Thyroid gland (tissue), 4 donors: ENCODE measurements at regions not wholly inside any gene's neighbourhood (a gene's known extent, or its start where the extent isn't known, plus 50 kb on each side); places are given as distances from the start of the nearest gene placed in this dataset.
A peak's percentile ranks its signal among the peaks of the same experiment; 100 is the strongest.

Experiments
- DNase-seq, 2 donors: peaks; one replicate each; pipeline ENCODE4 v3.0.0-alpha.2; 2019
- H3K27ac ChIP-seq, 3 donors: fragments of 200-600 bp; sonication (generic); 1 replicate in 2 of 3; 2 replicates in 1 of 3; pipeline ENCODE4 v1.5.1; 2016 to 2019; ENCODE audit warnings: mild to moderate bottlenecking in 1 of 3, moderate library complexity in 1 of 3
- H3K27me3 ChIP-seq: fragments of 200-600 bp; sonication (generic); one replicate; pipeline ENCODE4 v1.5.1; 2019
- H3K36me3 ChIP-seq, 2 donors: fragments of 200-600 bp; sonication (generic); one replicate each; pipeline ENCODE4 v1.5.1; 2016 to 2019
- H3K4me1 ChIP-seq, 2 donors: fragments of 200-600 bp; sonication (generic); one replicate each; pipeline ENCODE4 v1.5.1; 2017 to 2019
- H3K4me3 ChIP-seq, 3 donors: fragments of 200-600 bp; sonication (generic); replicated peaks in 1 of 3; 1 replicate in 2 of 3; 2 replicates in 1 of 3; pipeline ENCODE4 v1.5.1; 2016; ENCODE audit warnings: mild to moderate bottlenecking in 1 of 3
- H3K9me3 ChIP-seq: fragments of 200-600 bp; sonication (generic); one replicate; pipeline ENCODE4 v1.5.1; 2017
- CTCF ChIP-seq, 6 experiments: fragments of 200-600 bp in 3 of 6; fragments of 450-650 bp in 3 of 6; sonication (generic) in 3 of 6; IDR thresholded peaks; one replicate each; pipeline ENCODE4 v1.5.1; 2016 to 2019; ENCODE audit warnings: antibody characterized with exemption in 6 of 6, mild to moderate bottlenecking in 2 of 6, inconsistent platforms in 1 of 6, moderate library complexity in 1 of 6
- POLR2A ChIP-seq, 2 donors: fragments of 450-650 bp; IDR thresholded peaks; one replicate each; pipeline ENCODE4 v1.6.1; 2017; ENCODE audit warnings: antibody characterized with exemption in 2 of 2, mild to moderate bottlenecking in 2 of 2, moderate library complexity in 1 of 2
- WGBS, 2 donors: methylation state at CpG; one replicate each; pipeline ENCODE4 v1.1.5; 2017; 5-methylcytosine and 5-hydroxymethylcytosine counted together
- intact Hi-C: fragments of 100-400 bp; cut with DNase I; formaldehyde crosslinking; loops from one replicate; pipeline ENCODE4 v1.15.1; 2023

- TF ChIP-seq POLR2A (IDR thresholded peaks at IDR 0.05), result no peak
- H3K9me3 ChIP-seq, result no peaks in the 10 kb centered on the region
- intact Hi-C loops, result no loop called here
- no peaks in the 10 kb centered on the region for H3K36me3 ChIP-seq
- no peak overlapping the region for H3K27ac ChIP-seq
- peaks cover 6 to 11% of the 10 kb centered on the region in 2 donors for H3K4me1 ChIP-seq
- DNase-seq, result no peak
- H3K27me3 ChIP-seq, result no peaks in the 10 kb centered on the region
- no peak overlapping the region for H3K4me3 ChIP-seq
- 90 to 91% methylated on average over 2 of the region's 2 CpGs for WGBS, 2 donors
These were observed 87.4 kb upstream of the MID1 start for GRCh38 chrX:10707773-10708172.

GRCh38 chrX:10709276-10709675 lies 88.9 kb upstream of the MID1 start:
- peak; percentile 58 to 66 for DNase-seq
- H3K36me3 ChIP-seq, result no peaks in the 10 kb centered on the region
- H3K4me1 ChIP-seq, result peaks cover 6 to 11% of the 10 kb centered on the region in 2 donors
- no peaks in the 10 kb centered on the region for H3K27me3 ChIP-seq
- TF ChIP-seq POLR2A (IDR thresholded peaks at IDR 0.05) (no peak), CTCF (IDR thresholded peaks at IDR 0.05) (no peak)
- H3K27ac ChIP-seq, result peak overlapping the region; percentile 24 to 85 (median 41)
- 24 to 26% methylated on average over 4 of the region's 4 CpGs for WGBS, 2 donors
- intact Hi-C loops, result no loop called here
- no peak overlapping the region for H3K4me3 ChIP-seq
- H3K9me3 ChIP-seq, result no peaks in the 10 kb centered on the region

- Histone ChIP-seq H3K9me3 (no peaks in the 10 kb centered on the region), H3K36me3 (no peaks in the 10 kb centered on the region), H3K27me3 (no peaks in the 10 kb centered on the region), H3K4me1 (peaks cover 4 to 6% of the 10 kb centered on the region in 2 donors), H3K4me3 (no peak overlapping the region), H3K27ac (no peak overlapping the region)
- intact Hi-C loops, result no loop called here
- TF ChIP-seq CTCF (IDR thresholded peaks at IDR 0.05), result no peak
- no peak for TF ChIP-seq POLR2A (IDR thresholded peaks at IDR 0.05)
- no peak for DNase-seq
- 87% methylated on average over 5 of the region's 5 CpGs for WGBS, 2 donors
These were observed 94.1 kb upstream of the MID1 start for GRCh38 chrX:10714531-10714930.

GRCh38 chrX:10722851-10723250 lies 102.5 kb upstream of the MID1 start:
- H3K9me3 ChIP-seq, result no peaks in the 10 kb centered on the region
- WGBS, 2 donors, result 23 to 26% methylated on average over 4 of the region's 4 CpGs
- H3K4me3 ChIP-seq, result no peak overlapping the region

GRCh38 chrX:10725071-10725470 lies 104.7 kb upstream of the MID1 start:
- Histone ChIP-seq H3K4me1 (no peaks in the 10 kb centered on the region), H3K36me3 (no peaks in the 10 kb centered on the region), H3K9me3 (no peaks in the 10 kb centered on the region), H3K4me3 (no peak overlapping the region), H3K27me3 (no peaks in the 10 kb centered on the region), H3K27ac (no peak overlapping the region)
- WGBS, 2 donors, result 58 to 63% methylated on average over 3 of the region's 3 CpGs
- no peak for DNase-seq
- TF ChIP-seq POLR2A (IDR thresholded peaks at IDR 0.05) (no peak), CTCF (IDR thresholded peaks at IDR 0.05) (peak in 2 of 6 experiments; percentile 14 to 25)
- intact Hi-C loops, result loop anchor here (10.0 kb wide), 1 partner anchor 530 kb away; no protein-coding TSS in a partner anchor

More at GRCh38 chrX:10722851-10723250, 102.5 kb upstream of the MID1 start:
- no peaks in the 10 kb centered on the region for H3K4me1 ChIP-seq
- no peaks in the 10 kb centered on the region for H3K36me3 ChIP-seq
- TF ChIP-seq CTCF (IDR thresholded peaks at IDR 0.05) (peak; percentile 25 to 68 (median 62)), POLR2A (IDR thresholded peaks at IDR 0.05) (no peak)
- peak; percentile 58 to 60 for DNase-seq
- no peak overlapping the region for H3K27ac ChIP-seq
- intact Hi-C loops, result loop anchor here (10.0 kb wide), 1 partner anchor 528 kb away; no protein-coding TSS in a partner anchor
- no peaks in the 10 kb centered on the region for H3K27me3 ChIP-seq
